ENCODE measurements at regions not wholly inside any gene's neighbourhood (a gene's known extent, or its start where the extent isn't known, plus 50 kb on each side); places are given as distances from the start of the nearest gene placed in this dataset.

DNA sequence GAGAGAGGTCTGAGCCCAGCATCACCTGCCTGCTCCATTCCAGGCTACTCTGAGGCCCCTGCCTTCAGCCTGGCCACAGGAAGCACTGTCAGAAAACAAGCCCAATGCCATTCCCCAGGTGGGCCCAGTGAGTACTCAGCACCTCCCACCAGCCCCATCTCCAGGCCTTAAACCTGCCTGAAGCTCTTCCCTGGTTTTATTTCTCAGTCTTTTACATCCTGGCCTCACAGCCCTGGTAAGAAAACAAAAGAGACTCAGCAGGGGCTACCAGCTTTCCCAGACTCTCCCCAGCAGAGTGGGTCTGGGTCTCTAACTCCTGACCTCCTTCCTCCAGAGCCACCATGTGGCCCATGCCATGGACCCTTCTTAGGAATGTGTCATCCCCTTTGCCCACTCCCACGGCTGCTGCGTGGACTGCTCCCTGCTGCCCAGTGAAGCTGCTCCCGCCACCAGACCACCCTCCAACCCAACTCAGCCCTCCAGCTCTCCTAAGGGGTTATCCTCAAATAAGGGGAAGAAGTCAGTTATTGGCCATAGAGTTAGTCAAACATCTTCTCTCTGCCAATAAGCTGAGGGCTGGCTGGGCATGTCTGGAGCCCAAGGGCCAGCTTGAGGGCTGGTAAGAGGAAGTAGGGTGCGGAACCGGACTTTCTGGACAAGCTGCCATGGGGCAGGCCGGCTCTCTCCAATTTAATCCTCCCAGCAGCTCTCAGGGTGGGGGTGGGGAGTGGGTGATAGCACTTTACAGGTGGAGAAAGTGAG is 116.7 kb upstream of the LINGO1 start:
- DNase-seq: no peak

DNA sequence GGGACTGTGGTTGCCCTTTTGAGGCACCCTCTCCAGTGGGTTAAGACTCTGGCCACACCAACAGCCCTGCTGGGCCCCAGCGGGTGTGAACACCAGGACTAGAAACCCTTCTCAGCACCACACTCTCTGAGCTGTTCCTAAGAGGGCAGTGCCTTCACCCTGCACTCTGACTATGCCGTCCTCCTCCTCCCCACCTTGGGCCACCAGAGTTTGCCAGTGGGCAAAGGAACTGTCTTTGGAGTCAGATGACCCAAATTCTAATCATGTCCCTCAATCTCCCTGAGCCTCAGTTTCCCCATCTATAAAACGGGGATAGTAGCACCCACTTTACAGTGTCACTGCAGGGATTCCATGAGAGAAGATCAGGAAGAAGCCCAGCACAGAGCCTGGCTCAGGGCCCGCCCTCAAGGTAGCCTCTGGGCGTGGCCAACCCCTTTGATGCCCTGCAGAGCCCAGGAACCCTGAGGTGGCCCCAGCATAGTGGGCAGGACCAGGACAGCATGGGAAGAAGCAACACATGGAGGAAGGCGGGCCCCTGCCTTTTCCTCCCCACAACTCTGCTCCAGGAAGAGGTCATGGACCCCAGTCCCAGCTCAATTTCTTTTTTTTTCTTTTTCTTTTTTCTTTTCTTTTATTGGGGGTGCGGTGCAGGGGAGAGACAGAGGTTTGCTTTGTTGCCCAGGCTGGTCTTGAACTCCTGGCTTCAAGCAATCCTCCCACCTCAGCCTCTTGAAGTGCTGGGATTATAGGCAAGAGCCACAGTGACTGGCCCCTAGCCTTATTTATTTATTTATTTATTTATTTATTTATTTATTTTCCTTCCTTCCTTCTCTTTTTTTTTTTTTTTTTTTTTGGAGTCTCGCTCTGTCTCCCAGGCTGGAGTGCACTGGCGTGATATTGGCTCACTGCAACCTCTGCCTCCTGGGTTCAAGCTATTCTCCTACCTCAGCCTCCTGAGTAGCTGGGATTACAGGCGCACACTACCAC is 115.7 kb upstream of the LINGO1 start:
- DNase-seq: no peak

DNA sequence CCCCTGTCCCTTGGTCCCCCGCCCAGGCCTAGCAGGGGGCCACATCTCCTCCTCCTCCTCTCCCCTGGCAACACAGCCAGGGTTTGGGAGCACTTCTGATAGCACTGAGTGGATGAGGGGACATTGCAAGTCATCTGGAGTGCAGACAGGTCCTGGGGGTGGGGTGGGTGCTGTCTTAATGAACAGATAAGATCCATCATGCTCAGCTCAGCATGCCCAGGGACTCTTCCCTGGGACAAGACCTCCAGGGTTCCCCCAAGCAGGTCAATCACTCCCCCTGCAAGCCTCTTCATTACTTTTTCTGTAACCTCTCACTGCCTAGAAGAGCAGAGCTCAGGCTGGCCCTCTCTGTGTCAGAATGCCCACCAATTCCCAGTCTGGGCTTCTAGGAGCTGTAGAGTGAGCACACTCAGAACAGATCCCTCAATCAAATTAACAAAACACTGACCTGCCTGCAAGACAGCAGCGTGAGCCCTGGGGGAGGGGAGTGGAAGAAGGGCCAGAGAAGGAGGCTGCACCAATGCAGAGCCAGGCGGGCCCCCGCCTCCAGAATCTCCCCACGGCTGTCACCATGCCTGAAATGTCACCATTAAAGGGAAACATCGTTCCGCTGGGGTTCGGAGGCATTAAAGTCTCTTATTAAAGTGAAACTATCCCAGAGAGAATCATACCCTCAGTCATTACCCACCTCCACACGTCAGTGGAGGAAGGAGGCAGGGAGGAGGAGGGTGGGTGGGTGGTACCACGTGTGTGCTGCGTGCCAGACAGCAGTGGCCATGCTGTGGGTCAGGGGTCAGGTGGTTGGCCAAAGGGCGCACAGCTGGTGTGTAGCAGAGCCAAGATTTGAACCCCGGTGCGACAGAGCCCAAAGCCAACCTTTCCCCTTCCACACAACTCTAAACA is 114.7 kb upstream of the LINGO1 start:
- no peak for DNase-seq

DNA sequence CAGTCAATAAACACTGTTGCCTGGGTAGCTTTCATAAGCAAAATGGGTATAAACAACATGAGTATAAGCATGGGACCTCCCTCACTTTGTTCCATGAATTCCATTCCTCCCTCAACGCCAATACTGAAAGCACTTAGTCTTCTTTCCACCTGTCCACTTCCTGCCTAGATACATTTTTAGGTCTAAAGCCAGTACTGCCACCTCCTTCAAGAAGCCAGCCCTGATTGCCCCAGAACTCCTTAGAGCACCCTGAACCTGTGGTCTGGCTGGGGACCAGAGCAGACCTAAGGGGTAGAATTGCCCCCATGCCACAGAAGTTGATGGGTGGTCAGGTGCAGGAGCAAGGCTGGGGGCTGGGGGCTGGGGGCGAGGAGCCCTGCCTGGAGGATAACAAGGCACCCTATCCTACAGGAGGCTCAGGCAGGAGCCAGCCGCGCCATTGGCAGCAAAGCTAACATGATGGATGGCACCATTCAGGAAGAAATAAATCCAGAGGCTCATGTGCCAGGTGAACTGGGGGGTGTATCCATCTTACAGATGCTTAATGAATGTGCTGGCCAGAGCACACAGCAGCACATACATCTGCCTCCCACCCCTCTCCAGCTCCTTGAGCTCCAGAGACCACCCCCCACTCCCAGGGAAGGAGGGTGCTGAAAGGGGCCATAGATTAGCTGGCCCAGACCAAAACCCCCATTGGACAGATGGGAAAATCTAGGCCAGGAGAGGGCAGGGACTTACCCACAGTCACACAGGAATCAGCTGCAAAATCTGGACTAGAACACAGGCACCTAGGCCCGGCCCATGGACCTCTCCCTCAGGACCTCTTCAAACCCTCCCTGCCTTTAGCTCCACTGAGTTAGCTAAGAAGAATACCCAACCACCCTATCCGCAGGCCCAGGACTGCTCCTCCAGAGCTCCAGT is 113.8 kb upstream of the LINGO1 start:
- no peak for DNase-seq

DNA sequence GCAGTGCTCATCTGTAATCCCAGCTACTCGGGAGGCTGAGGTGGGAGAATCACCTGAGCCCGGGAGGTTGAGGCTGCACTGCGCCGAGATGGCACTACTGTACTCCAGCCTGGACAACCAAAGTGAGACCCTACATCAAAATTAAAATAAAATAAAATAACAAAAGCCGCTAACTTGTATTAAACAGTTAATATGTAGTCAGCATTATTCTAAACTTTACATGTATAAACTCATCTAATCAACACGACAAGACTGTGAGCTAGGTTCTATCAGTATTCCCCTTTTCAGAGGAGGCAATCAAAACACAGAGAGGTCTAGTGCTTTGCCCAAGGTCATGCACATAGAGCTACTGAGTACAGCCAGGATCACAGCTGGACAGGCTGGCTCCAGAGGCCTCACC is 111.7 kb upstream of the LINGO1 start:
- no peak for DNase-seq

DNA sequence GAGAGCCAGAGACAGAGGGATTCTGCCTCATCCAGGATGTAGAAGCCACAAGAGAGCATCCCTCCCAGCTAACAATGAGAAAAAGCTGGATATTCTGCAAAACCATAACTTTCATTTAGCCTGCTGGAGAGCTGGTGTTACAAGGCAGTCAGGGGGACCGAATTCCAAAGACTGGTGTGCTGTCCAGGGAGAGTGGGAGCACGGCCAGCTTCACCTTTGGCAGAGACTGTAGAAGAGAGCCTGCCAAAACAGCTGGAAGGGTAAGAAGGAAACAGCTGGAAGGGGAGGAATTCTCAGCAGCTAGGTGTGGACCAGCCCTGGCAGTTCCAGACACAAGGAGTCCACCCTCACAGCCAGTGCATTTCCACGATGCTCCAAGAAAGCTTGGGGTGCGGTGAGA is 109.9 kb upstream of the LINGO1 start:
- no peak for DNase-seq

DNA sequence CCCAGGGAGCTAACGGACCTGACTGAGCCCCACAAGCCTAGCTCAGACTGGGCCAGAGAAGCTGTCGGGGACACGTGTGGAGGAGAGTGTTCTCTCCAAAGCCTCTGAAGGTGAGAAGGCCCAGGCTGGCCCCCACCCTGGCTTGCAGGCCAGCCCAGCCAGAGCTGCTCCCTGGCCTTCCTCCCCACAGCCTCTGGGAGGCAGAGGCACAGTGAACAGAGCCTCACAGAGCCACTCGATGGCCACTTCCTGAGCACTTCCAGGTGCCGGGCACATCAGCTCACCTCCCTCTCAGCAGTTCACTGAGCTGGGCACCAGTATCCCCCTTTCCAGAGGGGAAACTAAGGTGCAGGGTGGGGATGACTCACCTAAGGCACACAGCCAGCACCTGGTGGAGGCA is 109.4 kb upstream of the LINGO1 start:
- no peak for DNase-seq

DNA sequence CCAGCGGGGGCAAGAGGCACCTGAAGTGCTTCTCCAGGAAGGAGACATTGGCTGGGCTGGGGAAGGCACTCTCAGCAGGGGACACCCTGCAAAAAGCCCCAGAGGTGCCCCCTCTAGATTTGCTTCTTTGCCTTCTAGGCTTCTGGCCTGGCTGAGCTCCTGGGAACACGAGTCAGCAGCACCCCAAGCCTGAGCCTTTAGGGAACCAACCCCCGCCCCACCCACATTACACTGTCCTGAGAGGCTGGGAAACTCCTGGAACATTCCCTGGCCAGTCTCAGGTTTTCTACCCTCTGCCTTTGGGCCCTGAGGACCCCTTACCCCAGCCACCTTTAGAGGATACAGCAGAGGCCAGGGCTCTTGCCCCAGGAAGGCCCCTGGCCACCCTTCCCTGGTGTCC is 108.4 kb upstream of the LINGO1 start:
- DNase-seq: no peak

DNA sequence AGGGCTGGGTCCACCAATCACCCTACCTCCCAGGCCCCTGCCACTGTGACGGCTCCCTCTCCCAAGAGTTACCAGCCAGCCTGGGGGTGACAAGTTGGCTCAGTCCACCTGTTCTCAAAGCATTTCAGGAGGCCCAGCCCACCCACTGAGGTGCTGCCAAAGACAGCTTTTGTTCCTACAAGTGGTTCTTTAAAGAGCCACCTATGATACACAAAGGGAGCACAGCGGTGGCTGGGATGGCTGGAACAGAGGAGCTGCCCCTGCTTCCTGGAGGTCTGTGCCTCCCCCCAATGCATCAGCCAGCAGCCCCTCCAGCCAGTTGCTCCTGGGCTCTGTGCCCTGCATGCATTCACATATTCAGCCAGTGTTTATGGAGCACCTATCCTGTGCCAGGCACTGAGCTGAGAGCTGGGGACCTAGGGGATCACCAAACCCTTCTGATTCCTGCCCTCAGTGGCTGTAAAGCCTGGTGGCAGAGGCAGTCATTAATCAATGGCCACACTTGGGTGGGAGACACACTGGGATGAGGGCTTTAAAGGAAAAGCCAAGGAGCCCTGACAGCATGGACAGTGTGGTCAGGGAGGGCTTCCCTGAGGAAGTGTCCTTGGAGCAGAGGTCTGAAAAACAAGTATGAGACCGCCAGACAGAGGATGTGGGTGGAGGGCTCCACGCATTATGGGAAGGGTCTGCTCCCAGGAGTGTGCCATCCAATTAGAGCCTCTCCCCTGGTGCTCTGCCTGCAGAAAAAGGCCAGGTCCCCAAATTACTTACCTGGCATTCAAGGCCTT is 107.1 kb upstream of the LINGO1 start:
- no peak for DNase-seq

DNA sequence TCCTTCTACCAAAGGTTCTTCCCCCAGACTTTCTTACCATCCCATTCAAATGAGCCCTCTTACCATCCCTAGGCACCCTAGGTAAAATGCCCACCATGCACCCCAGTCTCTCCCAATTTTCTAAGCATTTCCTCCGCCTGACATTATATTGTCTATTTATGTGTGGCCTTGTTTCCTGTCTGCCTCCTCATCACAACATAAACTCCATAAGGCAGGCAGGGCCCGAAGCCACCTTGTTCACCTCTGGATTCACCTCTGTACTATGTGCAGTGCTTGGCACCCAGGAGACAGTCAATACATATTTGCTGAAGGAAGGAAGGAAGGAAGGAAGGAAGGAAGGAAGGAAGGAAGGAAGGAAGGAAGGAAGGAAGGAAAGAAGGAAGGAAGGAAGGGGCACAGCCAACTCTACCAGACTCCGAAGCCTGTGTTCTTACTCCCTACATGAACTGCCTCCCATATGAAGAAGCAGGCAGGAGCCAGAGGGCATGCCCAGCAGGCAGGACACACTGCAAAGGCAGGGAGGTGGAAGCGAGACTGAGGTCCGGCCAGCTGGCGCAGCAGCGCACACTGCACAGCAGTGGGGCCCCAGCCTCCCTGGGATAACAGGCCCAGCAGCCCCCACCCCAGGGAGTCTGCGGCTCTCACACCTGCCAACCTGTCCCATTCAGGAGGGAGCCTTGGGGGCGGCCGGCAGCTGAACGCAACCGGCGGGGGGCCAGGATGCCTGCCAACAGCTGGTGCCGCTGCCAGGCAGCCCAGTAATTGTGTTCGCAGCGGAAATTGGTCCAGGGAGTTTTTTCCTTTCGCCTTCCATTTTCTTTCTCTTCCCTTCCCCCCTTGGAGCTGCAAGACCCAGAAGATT is 106.0 kb upstream of the LINGO1 start:
- no peak for DNase-seq

DNA sequence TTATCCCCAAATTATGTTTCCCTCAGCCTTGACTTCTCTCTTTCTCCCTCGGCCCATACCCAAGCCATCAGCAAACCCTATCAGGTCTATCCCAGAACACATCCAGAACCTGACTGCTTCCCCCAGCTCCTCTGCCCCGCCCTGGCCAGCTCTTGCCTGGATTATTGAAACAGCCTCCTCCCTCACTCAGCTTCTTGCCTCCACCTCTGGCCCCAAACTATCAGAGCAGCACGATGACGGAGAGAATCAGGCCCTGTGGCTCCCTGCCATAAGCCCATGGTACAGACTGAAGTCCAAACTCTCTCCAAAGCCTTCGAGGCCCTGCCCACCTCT is 105.3 kb upstream of the LINGO1 start:
- no peak for DNase-seq

DNA sequence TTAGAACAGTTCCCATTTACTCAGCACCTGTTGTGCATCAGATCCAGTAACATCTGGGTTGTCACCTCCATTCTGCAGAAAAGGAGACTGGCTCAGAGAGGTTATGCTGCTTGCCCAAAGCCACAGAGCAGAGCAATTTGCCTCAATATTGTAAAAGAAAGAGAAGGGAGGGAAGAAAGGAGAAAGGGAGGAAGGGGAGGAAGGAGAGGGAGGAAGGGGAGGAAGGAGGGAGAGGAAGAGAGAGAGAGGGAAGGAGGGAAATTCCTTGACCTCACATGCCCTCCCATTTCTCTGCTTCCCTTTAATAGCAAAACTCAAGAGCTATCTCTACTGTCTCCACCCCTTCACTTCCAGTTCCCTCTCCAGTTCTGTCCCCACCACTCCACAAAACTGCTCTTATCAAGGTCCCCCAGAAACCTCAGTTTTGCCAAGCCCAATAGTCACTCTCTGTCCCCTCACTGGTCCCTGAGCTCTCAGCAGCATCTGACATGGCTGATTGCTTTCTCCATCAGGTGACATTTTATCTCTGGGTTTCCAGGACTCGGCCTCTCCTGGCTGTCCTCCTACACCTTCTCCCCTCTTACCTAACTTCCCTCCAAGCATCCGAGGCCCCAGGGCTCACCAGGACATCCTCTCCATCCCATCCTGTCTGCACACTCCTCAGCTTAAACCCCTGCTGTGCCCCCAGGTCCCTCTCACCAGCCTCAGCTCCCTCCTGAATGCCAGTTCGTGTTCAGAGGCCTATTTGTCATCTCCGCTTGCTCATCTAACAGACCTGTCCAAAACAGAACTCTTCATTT is 104.7 kb upstream of the LINGO1 start:
- no peak for DNase-seq

DNA sequence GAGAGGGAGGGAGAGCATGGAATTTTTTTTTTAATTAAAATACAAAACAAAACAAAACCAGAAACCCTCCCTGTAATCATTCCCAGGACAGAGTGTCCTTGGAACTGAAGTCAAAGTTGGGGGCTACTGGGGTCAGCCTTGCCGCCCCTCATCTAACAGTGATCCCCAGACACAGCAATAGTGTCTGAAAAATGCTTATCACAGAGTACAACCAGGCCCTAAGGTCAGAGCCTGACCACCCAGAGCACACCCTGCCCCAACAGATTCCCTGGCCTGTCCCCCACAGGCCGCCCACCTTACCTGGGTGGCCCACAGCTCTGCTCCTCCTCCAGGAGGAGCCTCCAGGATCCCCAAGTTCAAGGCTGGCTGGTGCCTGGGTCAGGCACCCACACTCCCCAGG is 101.6 kb upstream of the LINGO1 start:
- no peak for DNase-seq

DNA sequence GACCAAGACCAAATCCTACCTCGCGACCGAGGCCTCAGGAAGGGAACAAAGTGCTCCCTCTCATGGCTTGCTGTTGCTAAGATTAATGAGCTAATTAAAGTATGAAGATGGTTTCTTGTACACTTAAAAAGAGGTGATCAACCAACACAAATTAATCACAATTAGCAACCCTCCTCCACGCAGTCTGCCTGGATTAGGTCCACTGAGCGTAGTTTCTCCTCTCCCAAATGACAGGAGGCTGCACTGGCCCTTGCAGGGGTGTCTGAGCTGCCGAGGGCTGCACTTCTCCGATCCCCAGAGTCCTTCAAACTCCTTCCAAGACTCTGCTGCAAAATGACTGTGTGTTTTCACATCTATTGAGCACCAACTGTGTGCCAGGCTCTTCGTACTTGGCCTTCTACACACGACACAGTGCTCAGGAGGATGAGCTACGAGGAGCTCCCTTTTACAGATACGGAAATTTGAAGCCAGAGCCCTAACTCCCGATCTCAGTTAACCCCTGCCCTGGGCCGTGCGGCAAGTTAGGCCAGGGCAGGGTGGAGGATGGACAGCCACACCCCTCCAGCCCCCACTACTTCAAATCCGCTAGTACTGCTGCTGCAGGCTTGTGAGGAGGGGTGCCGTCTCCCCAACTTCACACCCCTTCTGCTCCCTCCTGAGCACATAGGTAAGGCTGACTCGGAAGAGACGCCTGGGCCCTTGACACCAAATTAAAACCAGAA is 101.0 kb upstream of the LINGO1 start:
- DNase-seq: no peak

DNA sequence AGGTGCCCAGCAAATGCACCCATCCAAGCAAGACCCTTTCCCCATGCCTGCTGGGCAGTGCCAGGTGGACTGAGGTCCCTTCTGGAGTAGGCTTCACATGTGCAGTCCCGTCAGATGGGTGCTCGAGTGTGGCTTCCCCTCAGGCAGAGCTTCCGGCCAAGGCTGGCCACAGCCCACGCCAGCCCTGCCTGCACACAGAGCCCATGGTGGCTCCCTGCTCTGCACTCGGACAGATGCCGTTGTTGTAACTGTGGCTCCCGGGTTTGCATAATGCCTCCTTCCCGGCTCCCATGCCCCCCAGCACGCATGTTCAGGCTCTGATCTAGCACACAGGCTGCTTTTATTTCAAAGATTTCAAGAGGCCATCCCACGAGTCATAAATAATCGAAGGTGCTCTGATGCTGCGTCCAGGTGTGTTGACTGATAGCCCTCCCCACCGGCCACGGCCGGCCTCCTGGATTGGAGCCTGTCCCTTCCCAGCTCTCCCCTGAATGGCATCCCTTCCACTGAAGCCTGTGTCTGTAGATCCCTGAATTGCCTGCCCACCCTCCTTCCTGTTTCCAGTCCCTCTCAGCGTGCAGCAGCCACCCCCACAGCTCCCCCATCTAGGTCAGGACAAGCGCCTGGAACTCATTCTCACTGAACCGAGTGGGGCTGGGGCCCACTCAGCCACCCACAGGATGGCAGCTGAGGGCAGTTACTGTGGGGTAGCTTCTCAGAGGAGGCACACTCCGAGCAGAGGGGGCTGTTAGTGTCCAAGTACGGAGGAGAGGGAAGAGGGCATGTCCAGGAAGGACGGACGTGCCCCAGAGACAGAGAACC is 100.0 kb upstream of the LINGO1 start:
- DNase-seq: no peak

DNA sequence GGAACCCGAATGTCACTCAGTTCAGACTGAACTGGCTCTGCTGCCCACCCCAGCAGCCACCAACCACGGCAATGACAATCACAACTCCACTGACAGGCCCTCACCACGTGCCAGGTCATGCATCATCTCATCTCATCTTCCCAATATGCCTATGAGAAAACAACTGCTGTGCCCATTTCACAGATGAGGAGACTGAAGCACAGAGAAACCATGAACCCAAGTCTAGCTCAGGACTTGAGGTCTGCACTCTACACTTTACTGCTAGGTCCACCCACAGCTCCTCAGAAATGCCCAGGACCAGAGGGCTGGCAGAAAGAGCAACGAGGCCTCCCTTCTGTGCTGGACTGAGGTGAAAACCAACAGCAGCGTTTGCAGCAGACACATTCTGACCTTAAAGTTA is 99.2 kb upstream of the LINGO1 start:
- DNase-seq: no peak

DNA sequence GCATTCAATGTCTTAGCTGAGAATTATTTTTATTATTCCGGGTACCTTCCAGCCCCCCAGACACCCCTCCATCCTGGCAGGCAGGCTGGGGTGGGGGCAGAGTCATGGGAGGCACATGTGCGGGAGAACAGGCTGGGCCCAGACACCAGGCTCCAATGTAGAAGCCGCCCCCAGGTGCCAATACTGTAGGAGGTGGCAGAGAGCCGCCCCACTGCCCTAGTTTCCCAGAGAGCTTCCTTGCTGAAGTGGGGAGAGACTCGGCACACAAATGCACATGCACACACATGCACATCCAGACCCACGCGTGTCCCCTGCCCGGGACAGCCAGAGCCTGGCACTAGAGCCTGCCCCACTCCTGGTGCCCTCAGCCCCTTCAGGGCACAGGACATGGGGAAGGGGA is 98.4 kb upstream of the LINGO1 start:
- no peak for DNase-seq
